ENCODE measurements at regions not wholly inside any gene's neighbourhood (a gene's known extent, or its start where the extent isn't known, plus 50 kb on each side); places are given as distances from the start of the nearest gene placed in this dataset.

- in situ Hi-C loops (cut with HindIII; ENCODE audit: low pct_ligation_motif_present, low pct_unique_long_range_greater_than_20kb, low sequenced_read_pairs) = no loop called here
- no peak for DNase-seq
Measured at GRCh38 chr4:38537666-38538065, 126.3 kb upstream of the KLF3 start.

GRCh38 chr4:38538517-38538916, 125.5 kb upstream of the KLF3 start:
- in situ Hi-C loops (cut with HindIII; ENCODE audit: low pct_ligation_motif_present, low pct_unique_long_range_greater_than_20kb, low sequenced_read_pairs) = no loop called here
- no peak for DNase-seq

- in situ Hi-C loops (cut with HindIII; ENCODE audit: low pct_ligation_motif_present, low pct_unique_long_range_greater_than_20kb, low sequenced_read_pairs) = no loop called here
- no peak for DNase-seq
Measured at GRCh38 chr4:38539501-38539900, 124.5 kb upstream of the KLF3 start.

GRCh38 chr4:38547052-38547451, 116.9 kb upstream of the KLF3 start:
- no peak for DNase-seq
- in situ Hi-C loops (cut with HindIII; ENCODE audit: low pct_ligation_motif_present, low pct_unique_long_range_greater_than_20kb, low sequenced_read_pairs) = no loop called here

GRCh38 chr4:38548256-38548655, 115.7 kb upstream of the KLF3 start:
- no peak for DNase-seq
- in situ Hi-C loops (cut with HindIII; ENCODE audit: low pct_ligation_motif_present, low pct_unique_long_range_greater_than_20kb, low sequenced_read_pairs) = no loop called here

- in situ Hi-C loops (cut with HindIII; ENCODE audit: low pct_ligation_motif_present, low pct_unique_long_range_greater_than_20kb, low sequenced_read_pairs) = no loop called here
Measured at GRCh38 chr4:38559374-38559773, 104.6 kb upstream of the KLF3 start.

GRCh38 chr4:38560340-38560739, 103.7 kb upstream of the KLF3 start:
- DNase-seq = no peak

More at GRCh38 chr4:38559374-38559773, 104.6 kb upstream of the KLF3 start:
- no peak for DNase-seq

GRCh38 chr4:38560768-38561558, 103.0 kb upstream of the KLF3 start:
- in situ Hi-C loops (cut with HindIII; ENCODE audit: low pct_ligation_motif_present, low pct_unique_long_range_greater_than_20kb, low sequenced_read_pairs) = no loop called here
- no peak for DNase-seq

More at GRCh38 chr4:38560340-38560739, 103.7 kb upstream of the KLF3 start:
- in situ Hi-C loops (cut with HindIII; ENCODE audit: low pct_ligation_motif_present, low pct_unique_long_range_greater_than_20kb, low sequenced_read_pairs) = no loop called here

- in situ Hi-C loops (cut with HindIII; ENCODE audit: low pct_ligation_motif_present, low pct_unique_long_range_greater_than_20kb, low sequenced_read_pairs) = no loop called here
- no peak for DNase-seq
Measured at GRCh38 chr4:38562751-38563198, 101.2 kb upstream of the KLF3 start.

GRCh38 chr4:38563707-38564495, 100.1 kb upstream of the KLF3 start:
- in situ Hi-C loops (cut with HindIII; ENCODE audit: low pct_ligation_motif_present, low pct_unique_long_range_greater_than_20kb, low sequenced_read_pairs) = no loop called here

GRCh38 chr4:38565271-38566199, 98.5 kb upstream of the KLF3 start:
- DNase-seq = no peak
- in situ Hi-C loops (cut with HindIII; ENCODE audit: low pct_ligation_motif_present, low pct_unique_long_range_greater_than_20kb, low sequenced_read_pairs) = no loop called here

More at GRCh38 chr4:38563707-38564495, 100.1 kb upstream of the KLF3 start:
- no peak for DNase-seq

- in situ Hi-C loops (cut with HindIII; ENCODE audit: low pct_ligation_motif_present, low pct_unique_long_range_greater_than_20kb, low sequenced_read_pairs) = no loop called here
- DNase-seq = no peak
Measured at GRCh38 chr4:38566806-38567398, 97.1 kb upstream of the KLF3 start.

GRCh38 chr4:38567457-38567856, 96.5 kb upstream of the KLF3 start:
- in situ Hi-C loops (cut with HindIII; ENCODE audit: low pct_ligation_motif_present, low pct_unique_long_range_greater_than_20kb, low sequenced_read_pairs) = no loop called here
- DNase-seq = no peak

GRCh38 chr4:38568768-38569167, 95.2 kb upstream of the KLF3 start:
- DNase-seq = no peak
- in situ Hi-C loops (cut with HindIII; ENCODE audit: low pct_ligation_motif_present, low pct_unique_long_range_greater_than_20kb, low sequenced_read_pairs) = no loop called here

- in situ Hi-C loops (cut with HindIII; ENCODE audit: low pct_ligation_motif_present, low pct_unique_long_range_greater_than_20kb, low sequenced_read_pairs) = no loop called here
- DNase-seq = no peak
Measured at GRCh38 chr4:38570647-38571276, 93.2 kb upstream of the KLF3 start.

- in situ Hi-C loops (cut with HindIII; ENCODE audit: low pct_ligation_motif_present, low pct_unique_long_range_greater_than_20kb, low sequenced_read_pairs) = no loop called here
- DNase-seq = no peak
Measured at GRCh38 chr4:38572793-38573192, 91.2 kb upstream of the KLF3 start.

- DNase-seq = peak; percentile 38
- in situ Hi-C loops (cut with HindIII; ENCODE audit: low pct_ligation_motif_present, low pct_unique_long_range_greater_than_20kb, low sequenced_read_pairs) = no loop called here
Measured at GRCh38 chr4:38574559-38575333, 89.3 kb upstream of the KLF3 start.
